ENCODE measurements at regions not wholly inside any gene's neighbourhood (a gene's known extent, or its start where the extent isn't known, plus 50 kb on each side); places are given as distances from the start of the nearest gene placed in this dataset.
A peak's percentile ranks its signal among the peaks of the same experiment; 100 is the strongest.

- TF ChIP-seq CTCF (IDR thresholded peaks at IDR 0.05; ENCODE audit: unreplicated experiment in 3 of 3), result no peak
- Mint-ChIP-seq H3K36me3 (ENCODE audit: low read depth) (no peaks in the 10 kb centered on the region), H3K4me1 (no peaks in the 10 kb centered on the region), H3K27me3 (ENCODE audit: low read depth) (peaks cover 4% of the 10 kb centered on the region), H3K27ac (no peak overlapping the region), H3K9me3 (peaks cover 3% of the 10 kb centered on the region), H3K4me3 (no peak overlapping the region)
These were observed 356.8 kb upstream of the ST6GAL2 start for GRCh38 chr2:107242811-107243210.

- Mint-ChIP-seq H3K9me3 (peaks cover 18% of the 10 kb centered on the region), H3K27ac (no peak overlapping the region), H3K4me3 (no peak overlapping the region), H3K27me3 (ENCODE audit: low read depth) (no peaks in the 10 kb centered on the region), H3K36me3 (ENCODE audit: low read depth) (no peaks in the 10 kb centered on the region), H3K4me1 (peaks cover 7% of the 10 kb centered on the region)
- no peak for TF ChIP-seq CTCF (IDR thresholded peaks at IDR 0.05; ENCODE audit: unreplicated experiment in 3 of 3)
These were observed 363.0 kb upstream of the ST6GAL2 start for GRCh38 chr2:107248932-107249331.

GRCh38 chr2:107255744-107256143, 369.8 kb upstream of the ST6GAL2 start:
- Mint-ChIP-seq H3K27ac (no peak overlapping the region), H3K27me3 (ENCODE audit: low read depth) (peaks cover under 1% of the 10 kb centered on the region), H3K4me1 (peaks cover 39% of the 10 kb centered on the region), H3K4me3 (no peak overlapping the region), H3K9me3 (peaks cover 16% of the 10 kb centered on the region), H3K36me3 (ENCODE audit: low read depth) (no peaks in the 10 kb centered on the region)
- no peak for TF ChIP-seq CTCF (IDR thresholded peaks at IDR 0.05; ENCODE audit: unreplicated experiment in 3 of 3)

- peak overlapping the region; percentile 34 to 81 (median 39) for H3K27ac Mint-ChIP-seq
- H3K36me3 Mint-ChIP-seq (ENCODE audit: low read depth), result no peaks in the 10 kb centered on the region
- H3K4me3 Mint-ChIP-seq, result peak overlapping the region in 1 of 3 experiments; percentile 61
- TF ChIP-seq CTCF (IDR thresholded peaks at IDR 0.05; ENCODE audit: unreplicated experiment in 3 of 3), result no peak
- peaks cover 4% of the 10 kb centered on the region for H3K9me3 Mint-ChIP-seq
- peaks cover 4% of the 10 kb centered on the region for H3K27me3 Mint-ChIP-seq (ENCODE audit: low read depth)
- H3K4me1 Mint-ChIP-seq, result peaks cover 50% of the 10 kb centered on the region
These were observed 372.8 kb upstream of the ST6GAL2 start for GRCh38 chr2:107258531-107259407.

GRCh38 chr2:107259408-107260195, 373.6 kb upstream of the ST6GAL2 start:
- H3K4me3 Mint-ChIP-seq, result peak overlapping the region in 2 of 3 experiments; percentile 3 to 61
- peaks cover 4% of the 10 kb centered on the region for H3K9me3 Mint-ChIP-seq
- H3K4me1 Mint-ChIP-seq, result peaks cover 58% of the 10 kb centered on the region
- peak overlapping the region; percentile 12 to 81 (median 39) for H3K27ac Mint-ChIP-seq
- TF ChIP-seq CTCF (IDR thresholded peaks at IDR 0.05; ENCODE audit: unreplicated experiment in 3 of 3), result no peak
- peaks cover 4% of the 10 kb centered on the region for H3K27me3 Mint-ChIP-seq (ENCODE audit: low read depth)
- H3K36me3 Mint-ChIP-seq (ENCODE audit: low read depth), result no peaks in the 10 kb centered on the region

Data from nephron (organoid).